HEK293T (cell line): ENCODE measurements at regions not wholly inside any gene's neighbourhood (a gene's known extent, or its start where the extent isn't known, plus 50 kb on each side); places are given as distances from the start of the nearest gene placed in this dataset.

Experiments used
- CTCF ChIA-PET: fragments of 350-600 bp; formaldehyde crosslinking; extraction: SDS; loops from one replicate; lab custom pipeline; 2021; ENCODE audit warnings: antibody characterized with exemption, inconsistent platforms; lab: Yijun Ruan, JAX
- POLR2A ChIA-PET: fragments of 350-600 bp; formaldehyde crosslinking; extraction: SDS; loops from one replicate; lab custom pipeline; 2020; ENCODE audit warnings: antibody characterized with exemption, inconsistent platforms; lab: Yijun Ruan, JAX
- DNase-seq: peaks from one replicate; pipeline ENCODE4 v3.0.0; 2012; ENCODE audit warnings: mixed read lengths; ENCODE audit errors: extremely low spot score
- ARNT ChIP-seq: fragments of 450-650 bp; IDR thresholded peaks from 2 replicates; pipeline ENCODE4 v1.6.1; 2017; ENCODE audit warnings: mild to moderate bottlenecking
- BHLHE40 ChIP-seq: fragments of 450-650 bp; IDR thresholded peaks from 2 replicates; pipeline ENCODE4 v1.6.1; 2016; ENCODE audit warnings: mild to moderate bottlenecking, moderate library complexity, borderline replicate concordance
- CTBP1 ChIP-seq: fragments of 450-650 bp; IDR thresholded peaks from 2 replicates; pipeline ENCODE4 v1.6.1; 2016; ENCODE audit warnings: borderline replicate concordance
- ELF4 ChIP-seq: fragments of 450-650 bp; IDR thresholded peaks from 2 replicates; pipeline ENCODE4 v1.6.1; 2017; ENCODE audit warnings: antibody characterized with exemption
- FOXA1 ChIP-seq: fragments of 450-650 bp; IDR thresholded peaks from 2 replicates; pipeline ENCODE4 v1.6.1; 2016; ENCODE audit warnings: mild to moderate bottlenecking
- FOXK2 ChIP-seq: fragments of 450-650 bp; IDR thresholded peaks from 2 replicates; pipeline ENCODE4 v1.6.1; 2016; ENCODE audit warnings: mild to moderate bottlenecking
- FOXM1 ChIP-seq: fragments of 450-650 bp; IDR thresholded peaks from 2 replicates; pipeline ENCODE4 v1.6.1; 2017; ENCODE audit warnings: mild to moderate bottlenecking, borderline replicate concordance
- HDGF ChIP-seq: fragments of 450-650 bp; IDR thresholded peaks from 2 replicates; pipeline ENCODE4 v1.6.1; 2017; ENCODE audit warnings: antibody characterized with exemption, borderline replicate concordance
- L3MBTL2 ChIP-seq: fragments of 450-650 bp; conservative IDR thresholded peaks from 2 replicates; pipeline ENCODE4 v1.6.1; 2016; ENCODE audit warnings: mild to moderate bottlenecking
- LEF1 ChIP-seq: fragments of 450-650 bp; IDR thresholded peaks from 2 replicates; pipeline ENCODE4 v1.6.1; 2017; ENCODE audit warnings: mild to moderate bottlenecking, borderline replicate concordance
- NFRKB ChIP-seq: fragments of 450-650 bp; IDR thresholded peaks from 2 replicates; pipeline ENCODE4 v1.6.1; 2016; ENCODE audit warnings: mild to moderate bottlenecking, moderate library complexity
- PKNOX1 ChIP-seq: fragments of 450-650 bp; IDR thresholded peaks from 2 replicates; pipeline ENCODE4 v1.6.1; 2016
- SP1 ChIP-seq: fragments of 450-650 bp; IDR thresholded peaks from 2 replicates; pipeline ENCODE4 v1.6.1; 2017
- SUZ12 ChIP-seq: fragments of 450-650 bp; IDR thresholded peaks from 2 replicates; pipeline ENCODE4 v1.6.1; 2016; ENCODE audit warnings: mild to moderate bottlenecking
- TARDBP ChIP-seq: fragments of 450-650 bp; IDR thresholded peaks from 2 replicates; pipeline ENCODE4 v1.6.1; 2016
- ZNF384 ChIP-seq: fragments of 450-650 bp; IDR thresholded peaks from 2 replicates; pipeline ENCODE4 v1.6.1; 2016

DNA sequence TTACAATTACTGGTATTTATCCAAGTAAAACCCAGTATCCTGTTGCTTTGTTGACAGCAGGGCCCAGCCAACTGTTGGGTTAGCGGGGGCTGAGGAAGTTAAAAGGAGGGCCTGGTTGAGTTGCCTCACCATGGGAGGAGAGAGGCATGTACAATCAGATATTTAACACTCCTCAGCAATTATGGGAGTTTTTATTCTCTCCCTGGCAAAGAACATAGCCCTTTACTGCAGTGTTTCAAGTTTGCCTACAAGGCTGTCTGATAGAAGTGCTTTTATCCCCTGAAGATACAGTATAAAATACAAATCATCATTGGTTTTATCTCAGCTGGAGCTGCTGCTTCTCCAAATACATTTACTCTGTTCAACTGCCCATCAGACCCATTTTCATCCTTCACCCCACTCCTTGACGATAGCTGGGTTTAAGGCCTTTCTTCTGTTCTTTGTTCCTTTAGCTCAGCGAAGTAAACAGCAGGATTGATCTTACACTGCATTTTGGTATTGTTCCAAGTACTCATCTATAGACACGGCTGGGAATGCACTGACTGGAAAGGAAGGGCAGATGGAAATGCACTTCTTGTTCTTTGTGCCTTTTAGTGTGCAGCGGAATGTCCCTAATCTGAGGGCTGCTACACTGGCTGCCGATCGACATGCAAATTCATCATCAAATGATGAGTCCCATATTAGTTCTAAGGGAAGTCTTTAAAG, 402.5 kb upstream of the SPRED2 start:
- TF ChIP-seq SUZ12 (no peak), NFRKB (no peak), PKNOX1 (no peak), SP1 (no peak), BHLHE40 (no peak), FOXA1 (no peak), TARDBP (no peak)
- ChIA-PET CTCF (no interaction called here), POLR2A (no interaction called here)
- no peak for DNase-seq

DNA sequence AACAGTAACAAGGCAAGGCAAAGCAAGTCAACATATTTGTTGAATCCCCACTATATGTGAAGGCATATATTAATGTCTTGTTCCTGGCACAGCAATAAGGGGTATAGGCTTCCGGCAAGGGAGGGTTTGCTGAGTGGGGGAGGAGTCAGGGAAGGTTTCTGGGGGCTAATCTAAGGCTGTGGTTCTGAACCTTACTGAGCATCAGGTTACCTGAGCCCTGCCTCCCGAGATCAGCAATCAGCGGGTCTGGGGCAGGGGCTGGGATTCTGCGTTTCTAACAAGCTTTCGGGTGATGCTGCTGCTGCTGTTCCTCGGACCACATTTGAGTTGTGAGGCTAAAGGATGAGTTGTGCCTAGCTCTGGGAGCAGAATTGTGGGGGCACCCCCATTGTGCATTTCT, 401.7 kb upstream of the SPRED2 start:
- CTCF ChIA-PET = no interaction called here
- no peak for DNase-seq
- TF ChIP-seq FOXA1 (no peak), ELF4 (no peak)
- POLR2A ChIA-PET = no interaction called here

DNA sequence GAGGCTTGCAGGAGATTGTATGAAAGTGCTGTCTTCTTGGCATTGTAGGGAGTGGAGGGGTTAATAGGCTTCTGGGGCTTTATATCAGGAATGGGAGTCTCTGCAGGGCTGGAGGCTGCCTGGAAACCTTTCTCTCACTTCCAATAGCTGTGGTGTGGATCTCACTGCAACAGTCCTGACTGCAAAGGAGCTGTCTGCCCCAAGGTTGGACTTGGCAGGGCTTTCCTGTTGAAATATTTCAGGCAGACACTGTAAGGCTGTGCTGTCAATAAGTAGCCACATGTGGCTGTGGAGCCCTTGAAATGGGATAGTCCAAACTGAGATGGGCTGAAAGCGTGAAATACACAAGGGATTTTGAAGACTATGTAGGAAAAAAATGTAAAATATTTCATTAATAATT, 399.1 kb upstream of the SPRED2 start:
- TF ChIP-seq FOXM1 (no peak), CTBP1 (no peak), L3MBTL2 (no peak), HDGF (no peak)
- POLR2A ChIA-PET = no interaction called here
- CTCF ChIA-PET = no interaction called here
- DNase-seq = no peak

- CTCF ChIA-PET = no interaction called here
- no peak for DNase-seq
- POLR2A ChIA-PET = no interaction called here
- no peak for TF ChIP-seq BHLHE40
- no peak for TF ChIP-seq CTBP1
- TF ChIP-seq FOXK2 = no peak
- TF ChIP-seq FOXM1 = no peak
- TF ChIP-seq ARNT = no peak
- TF ChIP-seq PKNOX1 = no peak
- no peak for TF ChIP-seq FOXA1
- no peak for TF ChIP-seq ELF4
- TF ChIP-seq HDGF = no peak
- TF ChIP-seq TARDBP = no peak
- no peak for TF ChIP-seq NFRKB
- no peak for TF ChIP-seq L3MBTL2
- TF ChIP-seq SP1 = no peak
- TF ChIP-seq ZNF384 = no peak
- no peak for TF ChIP-seq LEF1
- no peak for TF ChIP-seq SUZ12
Measured at GRCh38 chr2:65826567-65826966, 394.2 kb upstream of the SPRED2 start.

DNA sequence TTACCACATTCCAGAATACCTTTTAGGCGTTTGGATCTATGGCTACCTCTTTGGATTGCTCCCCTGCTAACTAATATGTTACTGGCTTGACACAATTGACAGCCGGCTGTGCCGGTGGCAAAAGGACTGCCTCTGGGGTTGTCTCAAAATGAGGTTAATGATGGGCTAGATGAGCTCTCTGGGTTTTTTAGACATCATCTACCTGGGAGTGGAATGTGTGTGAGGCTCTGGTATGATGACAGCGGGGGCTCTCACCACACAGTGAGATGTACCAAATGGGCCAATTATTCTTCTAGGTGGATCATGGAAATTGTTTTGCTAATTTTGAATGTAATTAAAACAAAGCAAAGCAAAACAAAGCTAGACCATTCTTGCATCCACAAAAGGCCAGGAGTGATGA, 391.1 kb upstream of the SPRED2 start:
- TF ChIP-seq BHLHE40 = no peak
- no peak for TF ChIP-seq SUZ12
- no peak for TF ChIP-seq FOXA1
- no peak for TF ChIP-seq CTBP1
- TF ChIP-seq ZNF384 = no peak
- TF ChIP-seq FOXK2 = no peak
- TF ChIP-seq ARNT = no peak
- no peak for TF ChIP-seq TARDBP
- TF ChIP-seq SP1 = no peak
- no peak for TF ChIP-seq HDGF
- TF ChIP-seq FOXM1 = no peak
- TF ChIP-seq NFRKB = no peak
- no peak for TF ChIP-seq LEF1
- TF ChIP-seq L3MBTL2 = no peak
- no peak for TF ChIP-seq PKNOX1
- TF ChIP-seq ELF4 = no peak
- ChIA-PET POLR2A (no interaction called here), CTCF (no interaction called here)
- DNase-seq = no peak

DNA sequence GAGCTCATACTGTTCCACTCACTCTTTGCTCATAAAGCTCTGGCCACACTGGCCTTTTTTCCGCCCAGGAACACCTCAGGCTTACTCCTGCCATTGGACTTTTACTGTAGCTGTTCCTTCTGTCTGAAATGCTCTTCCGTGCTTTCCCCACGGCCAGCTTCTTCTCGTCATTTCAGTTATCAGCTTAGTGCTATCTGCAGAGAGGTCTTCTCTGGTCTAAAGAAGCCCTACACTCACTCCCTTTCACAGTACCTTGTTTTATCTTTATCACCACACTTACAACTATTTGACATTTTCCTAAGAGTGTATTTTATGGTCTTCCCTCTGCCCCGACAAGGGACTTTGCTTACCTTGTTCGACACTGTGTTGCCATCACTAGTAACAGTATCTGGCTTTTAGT, 388.1 kb upstream of the SPRED2 start:
- DNase-seq = no peak
- ChIA-PET CTCF (no interaction called here), POLR2A (no interaction called here)
- TF ChIP-seq ARNT = no peak
- TF ChIP-seq SP1 = no peak
- no peak for TF ChIP-seq TARDBP
- TF ChIP-seq FOXK2 = no peak
- TF ChIP-seq HDGF = no peak
- no peak for TF ChIP-seq FOXA1
- TF ChIP-seq CTBP1 = no peak
- TF ChIP-seq SUZ12 = no peak
- TF ChIP-seq BHLHE40 = no peak
- no peak for TF ChIP-seq NFRKB
- TF ChIP-seq ZNF384 = no peak
- no peak for TF ChIP-seq FOXM1
